ENCODE measurements at regions not wholly inside any gene's neighbourhood (a gene's known extent, or its start where the extent isn't known, plus 50 kb on each side); places are given as distances from the start of the nearest gene placed in this dataset.

DNA sequence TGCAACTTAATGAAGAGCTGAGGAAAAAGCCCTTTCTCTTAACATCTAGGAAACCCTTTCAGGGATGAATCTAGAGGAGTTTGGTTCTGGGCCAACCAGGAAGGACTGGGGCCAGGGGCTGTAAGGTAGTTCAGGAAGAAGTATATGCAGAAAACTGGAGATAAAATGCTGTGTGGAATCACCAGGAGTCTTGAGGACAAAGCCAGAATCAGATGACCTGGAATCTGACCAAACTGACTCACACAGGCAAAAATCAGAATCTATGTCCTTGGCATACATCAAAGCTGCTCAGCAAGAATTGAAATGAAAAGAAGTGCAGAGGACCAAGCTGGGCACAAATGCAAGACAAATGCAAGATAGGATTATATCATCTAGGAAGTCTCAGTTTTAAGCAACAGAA lies 59.4 kb upstream of the ATP2C1 start:
- no peak overlapping the region for H3K4me3 ChIP-seq (ENCODE audit: low read depth, low read length)
- no peak overlapping the region for H3K23ac ChIP-seq (ENCODE audit: low read length)

DNA sequence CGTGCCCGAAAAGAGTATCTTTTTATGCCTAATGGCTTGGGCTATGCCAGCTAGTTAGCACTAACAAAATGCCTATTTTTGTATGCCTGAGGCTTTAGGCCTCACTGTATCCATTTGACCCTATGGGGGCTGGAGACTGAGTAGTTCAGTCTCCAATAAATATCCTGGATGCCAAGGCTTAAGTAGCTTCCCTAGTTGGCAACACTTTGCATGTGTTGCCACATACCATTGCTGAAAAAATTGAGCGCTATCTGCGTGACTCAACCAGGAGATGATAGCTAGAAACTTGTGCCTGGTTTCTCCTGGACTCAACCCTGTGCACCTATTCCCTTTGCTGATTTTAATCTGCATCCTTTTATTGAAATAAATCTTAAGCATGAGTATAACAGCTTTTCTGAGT lies 58.4 kb upstream of the ATP2C1 start:
- no peak overlapping the region for H4K8ac ChIP-seq (ENCODE audit: low read depth, low read length)
- H3K79me2 ChIP-seq (ENCODE audit: control insufficient read depth, insufficient read depth, low read length, poor library complexity) = no peaks in the 10 kb centered on the region
- no peaks in the 10 kb centered on the region for H3K27me3 ChIP-seq (ENCODE audit: insufficient read depth, low read length)
- H2BK120ac ChIP-seq (ENCODE audit: insufficient read depth, low read length, poor library complexity) = no peak overlapping the region
- no peak overlapping the region for H3K14ac ChIP-seq (ENCODE audit: low read length)
- no peak overlapping the region for H3K4ac ChIP-seq (ENCODE audit: low read depth, low read length)
- no peak overlapping the region for H4K12ac ChIP-seq (ENCODE audit: low read depth, low read length)
- no CpG with 5 or more reads among the region's 4 CpGs for WGBS (ENCODE audit: extremely low coverage, insufficient coverage, insufficient read length)
- H3K18ac ChIP-seq (ENCODE audit: low read length) = no peak overlapping the region
- no peak overlapping the region for H3K27ac ChIP-seq (ENCODE audit: low read depth, low read length)
- no peaks in the 10 kb centered on the region for H3K79me1 ChIP-seq (ENCODE audit: low read length)
- no peak overlapping the region for H3K23ac ChIP-seq (ENCODE audit: low read length)
- H3K4me1 ChIP-seq (ENCODE audit: control insufficient read depth in 1 of 2, insufficient read depth in 2 of 2, low read length in 2 of 2) = no peaks in the 10 kb centered on the region
- H2BK12ac ChIP-seq (ENCODE audit: low read length) = no peak overlapping the region
- H3K36me3 ChIP-seq (ENCODE audit: control insufficient read depth in 1 of 2, insufficient read depth in 2 of 2, low read length in 2 of 2) = no peaks in the 10 kb centered on the region
- no peak for DNase-seq
- no peak overlapping the region for H3K4me2 ChIP-seq (ENCODE audit: low read length)
- H2AK5ac ChIP-seq (ENCODE audit: low read length) = no peak overlapping the region
- no peaks in the 10 kb centered on the region for H3K9me3 ChIP-seq (ENCODE audit: insufficient read depth, low read depth, low read length)
- no peak overlapping the region for H3K4me3 ChIP-seq (ENCODE audit: low read depth, low read length)
- no peak overlapping the region for H3K9ac ChIP-seq (ENCODE audit: low read length)
- no peak overlapping the region for H4K91ac ChIP-seq (ENCODE audit: low read depth, low read length)
- no peak overlapping the region for H2AFZ ChIP-seq (ENCODE audit: insufficient read depth, low read length, poor library complexity)
- H2BK5ac ChIP-seq (ENCODE audit: low read depth, low read length, poor library complexity) = no peak overlapping the region

More for the DNA sequence above, 59.4 kb upstream of the ATP2C1 start:
- Histone ChIP-seq H2AFZ (ENCODE audit: insufficient read depth, low read length, poor library complexity) (no peak overlapping the region), H3K27me3 (ENCODE audit: insufficient read depth, low read length) (no peaks in the 10 kb centered on the region), H3K14ac (ENCODE audit: low read length) (no peak overlapping the region), H3K79me2 (ENCODE audit: control insufficient read depth, insufficient read depth, low read length, poor library complexity) (no peaks in the 10 kb centered on the region), H3K9ac (ENCODE audit: low read length) (no peak overlapping the region), H3K36me3 (ENCODE audit: control insufficient read depth in 1 of 2, insufficient read depth in 2 of 2, low read length in 2 of 2) (no peaks in the 10 kb centered on the region), H3K9me3 (ENCODE audit: insufficient read depth, low read depth, low read length) (no peaks in the 10 kb centered on the region), H2BK12ac (ENCODE audit: low read length) (no peak overlapping the region), H3K4me1 (ENCODE audit: control insufficient read depth in 1 of 2, insufficient read depth in 2 of 2, low read length in 2 of 2) (no peaks in the 10 kb centered on the region), H4K8ac (ENCODE audit: low read depth, low read length) (no peak overlapping the region), H3K27ac (ENCODE audit: low read depth, low read length) (no peak overlapping the region), H2BK5ac (ENCODE audit: low read depth, low read length, poor library complexity) (no peak overlapping the region), H4K12ac (ENCODE audit: low read depth, low read length) (no peak overlapping the region), H2BK120ac (ENCODE audit: insufficient read depth, low read length, poor library complexity) (no peak overlapping the region), H2AK5ac (ENCODE audit: low read length) (no peak overlapping the region), H3K4me2 (ENCODE audit: low read length) (no peak overlapping the region), H4K91ac (ENCODE audit: low read depth, low read length) (no peak overlapping the region), H3K4ac (ENCODE audit: low read depth, low read length) (no peak overlapping the region), H3K79me1 (ENCODE audit: low read length) (no peaks in the 10 kb centered on the region), H3K18ac (ENCODE audit: low read length) (no peak overlapping the region)
- DNase-seq = no peak

DNA sequence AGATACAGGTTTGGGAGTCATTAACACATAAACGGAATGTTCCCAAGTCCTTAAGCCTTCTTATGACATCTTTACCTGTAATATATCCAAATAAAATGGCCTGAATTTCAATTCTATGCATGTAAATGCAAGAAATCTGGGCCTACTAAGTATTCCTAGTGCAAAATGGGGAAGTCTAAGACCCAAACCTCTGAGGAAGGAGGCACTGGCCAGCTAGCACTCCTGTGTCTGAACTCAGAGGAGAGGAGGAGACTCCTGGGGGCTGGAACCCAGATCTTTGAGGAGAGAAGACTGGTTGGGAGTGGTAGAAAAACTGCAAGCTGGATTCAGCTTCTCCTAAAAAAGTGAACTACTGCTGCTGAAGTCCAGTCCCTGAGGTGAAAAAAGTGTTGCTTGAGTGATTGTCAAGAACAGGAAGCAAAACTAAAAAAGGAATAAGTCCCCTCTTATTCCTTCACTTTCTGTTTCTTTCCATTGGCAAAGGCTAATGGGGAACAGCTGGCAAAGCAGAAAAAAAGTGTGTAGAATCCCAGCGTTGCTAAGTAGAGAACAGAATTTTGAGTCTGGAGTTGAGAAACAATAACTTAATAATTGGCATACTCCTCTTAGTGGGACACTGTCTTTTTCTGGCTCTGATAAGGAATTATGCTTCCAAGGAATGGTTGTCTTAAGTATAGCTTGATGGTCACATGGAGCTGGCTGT lies 54.8 kb upstream of the ATP2C1 start:
- WGBS (ENCODE audit: extremely low coverage, insufficient coverage, insufficient read length) = no CpG with 5 or more reads among the region's 2 CpGs
- Histone ChIP-seq H3K27ac (ENCODE audit: low read depth, low read length) (no peak overlapping the region), H2AFZ (ENCODE audit: insufficient read depth, low read length, poor library complexity) (no peak overlapping the region), H3K27me3 (ENCODE audit: insufficient read depth, low read length) (no peaks in the 10 kb centered on the region), H3K4ac (ENCODE audit: low read depth, low read length) (no peak overlapping the region), H3K18ac (ENCODE audit: low read length) (no peak overlapping the region), H3K23ac (ENCODE audit: low read length) (no peak overlapping the region), H3K4me3 (ENCODE audit: low read depth, low read length) (no peak overlapping the region), H3K79me2 (ENCODE audit: control insufficient read depth, insufficient read depth, low read length, poor library complexity) (no peaks in the 10 kb centered on the region), H4K12ac (ENCODE audit: low read depth, low read length) (no peak overlapping the region), H3K4me1 (ENCODE audit: control insufficient read depth in 1 of 2, insufficient read depth in 2 of 2, low read length in 2 of 2) (no peaks in the 10 kb centered on the region), H3K36me3 (ENCODE audit: control insufficient read depth in 1 of 2, insufficient read depth in 2 of 2, low read length in 2 of 2) (no peaks in the 10 kb centered on the region), H2BK12ac (ENCODE audit: low read length) (no peak overlapping the region), H3K4me2 (ENCODE audit: low read length) (no peak overlapping the region), H4K8ac (ENCODE audit: low read depth, low read length) (no peak overlapping the region), H3K79me1 (ENCODE audit: low read length) (no peaks in the 10 kb centered on the region), H2AK5ac (ENCODE audit: low read length) (no peak overlapping the region), H3K9ac (ENCODE audit: low read length) (no peak overlapping the region), H3K9me3 (ENCODE audit: insufficient read depth, low read depth, low read length) (no peaks in the 10 kb centered on the region), H3K14ac (ENCODE audit: low read length) (no peak overlapping the region), H2BK120ac (ENCODE audit: insufficient read depth, low read length, poor library complexity) (no peak overlapping the region), H2BK5ac (ENCODE audit: low read depth, low read length, poor library complexity) (no peak overlapping the region), H4K91ac (ENCODE audit: low read depth, low read length) (no peak overlapping the region)
- DNase-seq = peak in 1 of 2 donors; percentile 8

DNA sequence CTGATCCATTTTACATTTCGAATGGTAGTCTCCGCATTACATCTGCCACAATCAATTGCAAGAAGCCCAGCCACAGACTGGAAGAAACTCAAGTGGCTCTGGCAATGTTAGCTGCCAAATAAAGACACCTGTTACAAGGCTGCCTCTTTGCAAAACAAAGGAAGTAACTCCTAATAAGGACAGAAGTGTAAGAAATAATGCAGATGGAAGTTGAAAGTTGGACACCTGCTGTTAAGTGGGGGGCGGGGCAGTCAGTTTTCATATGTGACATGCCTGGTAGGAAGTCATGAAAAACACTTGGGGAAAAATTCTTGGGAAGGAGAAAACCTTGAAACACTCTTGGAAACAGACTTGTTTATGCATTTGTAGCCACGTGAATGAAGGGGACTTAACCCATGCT lies 54.1 kb upstream of the ATP2C1 start:
- no CpG with 5 or more reads among the region's 4 CpGs for WGBS (ENCODE audit: extremely low coverage, insufficient coverage, insufficient read length)
- no peak overlapping the region for H4K8ac ChIP-seq (ENCODE audit: low read depth, low read length)
- no peak overlapping the region for H4K12ac ChIP-seq (ENCODE audit: low read depth, low read length)
- H3K4ac ChIP-seq (ENCODE audit: low read depth, low read length) = no peak overlapping the region
- no peak overlapping the region for H2BK5ac ChIP-seq (ENCODE audit: low read depth, low read length, poor library complexity)
- no peak overlapping the region for H2AFZ ChIP-seq (ENCODE audit: insufficient read depth, low read length, poor library complexity)
- H3K18ac ChIP-seq (ENCODE audit: low read length) = no peak overlapping the region
- no peaks in the 10 kb centered on the region for H3K79me2 ChIP-seq (ENCODE audit: control insufficient read depth, insufficient read depth, low read length, poor library complexity)
- no peaks in the 10 kb centered on the region for H3K27me3 ChIP-seq (ENCODE audit: insufficient read depth, low read length)
- DNase-seq = no peak
- no peak overlapping the region for H4K91ac ChIP-seq (ENCODE audit: low read depth, low read length)
- H3K9ac ChIP-seq (ENCODE audit: low read length) = no peak overlapping the region
- H3K4me2 ChIP-seq (ENCODE audit: low read length) = no peak overlapping the region
- no peaks in the 10 kb centered on the region for H3K36me3 ChIP-seq (ENCODE audit: control insufficient read depth in 1 of 2, insufficient read depth in 2 of 2, low read length in 2 of 2)
- no peak overlapping the region for H3K4me3 ChIP-seq (ENCODE audit: low read depth, low read length)
- H2BK12ac ChIP-seq (ENCODE audit: low read length) = no peak overlapping the region
- H3K9me3 ChIP-seq (ENCODE audit: insufficient read depth, low read depth, low read length) = no peaks in the 10 kb centered on the region
- no peaks in the 10 kb centered on the region for H3K4me1 ChIP-seq (ENCODE audit: control insufficient read depth in 1 of 2, insufficient read depth in 2 of 2, low read length in 2 of 2)
- H3K14ac ChIP-seq (ENCODE audit: low read length) = no peak overlapping the region
- no peak overlapping the region for H3K23ac ChIP-seq (ENCODE audit: low read length)
- no peak overlapping the region for H3K27ac ChIP-seq (ENCODE audit: low read depth, low read length)
- H2AK5ac ChIP-seq (ENCODE audit: low read length) = no peak overlapping the region
- no peak overlapping the region for H2BK120ac ChIP-seq (ENCODE audit: insufficient read depth, low read length, poor library complexity)
- H3K79me1 ChIP-seq (ENCODE audit: low read length) = no peaks in the 10 kb centered on the region

All from trophoblast cell (in vitro differentiated cells and primary cell).